GM18502 (cell line): ENCODE measurements at regions not wholly inside any gene's neighbourhood (a gene's known extent, or its start where the extent isn't known, plus 50 kb on each side); places are given as distances from the start of the nearest gene placed in this dataset.

Experiments used
- ATAC-seq: cut with Tn5 transposase; IDR thresholded peaks from one replicate; pipeline ENCODE4 v1.9.1; 2021; ENCODE audit warnings: mild to moderate bottlenecking; ENCODE audit not compliant: unreplicated experiment, poor library complexity

- no peak for ATAC-seq
Observed at GRCh38 chr15:98402486-98402885, 245.9 kb upstream of the IGF1R start.

- ATAC-seq, result no peak
Observed at GRCh38 chr15:98403169-98403568, 245.2 kb upstream of the IGF1R start.

- ATAC-seq, result no peak
Observed at GRCh38 chr15:98403569-98403968, 244.8 kb upstream of the IGF1R start.

GRCh38 chr15:98405013-98405412, 243.3 kb upstream of the IGF1R start:
- ATAC-seq, result no peak

- no peak for ATAC-seq
Observed at GRCh38 chr15:98408231-98408630, 240.1 kb upstream of the IGF1R start.

- ATAC-seq, result no peak
Observed at GRCh38 chr15:98410328-98410727, 238.0 kb upstream of the IGF1R start.

- no peak for ATAC-seq
Observed at GRCh38 chr15:98412852-98413251, 235.5 kb upstream of the IGF1R start.

- ATAC-seq, result no peak
Observed at GRCh38 chr15:98413933-98414546, 234.3 kb upstream of the IGF1R start.

GRCh38 chr15:98416222-98416855, 232.0 kb upstream of the IGF1R start:
- ATAC-seq, result no peak

GRCh38 chr15:98417346-98417745, 231.0 kb upstream of the IGF1R start:
- ATAC-seq, result no peak

GRCh38 chr15:98418122-98418521, 230.2 kb upstream of the IGF1R start:
- ATAC-seq, result no peak

GRCh38 chr15:98419173-98419780, 229.1 kb upstream of the IGF1R start:
- ATAC-seq, result no peak

GRCh38 chr15:98420837-98421236, 227.5 kb upstream of the IGF1R start:
- no peak for ATAC-seq

- ATAC-seq, result peak; percentile 86
Observed at GRCh38 chr15:98421419-98422129, 226.8 kb upstream of the IGF1R start.

- peak; percentile 5 for ATAC-seq
Observed at GRCh38 chr15:98422130-98422478, 226.2 kb upstream of the IGF1R start.

- no peak for ATAC-seq
Observed at GRCh38 chr15:98425173-98425572, 223.2 kb upstream of the IGF1R start.

- no peak for ATAC-seq
Observed at GRCh38 chr15:98427321-98427720, 221.0 kb upstream of the IGF1R start.

- ATAC-seq, result peak; percentile 91
Observed at GRCh38 chr15:98428253-98428989, 219.9 kb upstream of the IGF1R start.

GRCh38 chr15:98431171-98431570, 217.2 kb upstream of the IGF1R start:
- ATAC-seq, result no peak

- ATAC-seq, result no peak
Observed at GRCh38 chr15:98433346-98433745, 215.0 kb upstream of the IGF1R start.

- ATAC-seq, result no peak
Observed at GRCh38 chr15:98433856-98434255, 214.5 kb upstream of the IGF1R start.
